CMK (cell line): ENCODE measurements at regions not wholly inside any gene's neighbourhood (a gene's known extent, or its start where the extent isn't known, plus 50 kb on each side); places are given as distances from the start of the nearest gene placed in this dataset.

Experiments
- DNase-seq: peaks from one replicate; pipeline ENCODE4 v3.0.0-alpha.2; 2010; ENCODE audit warnings: low read depth

DNA sequence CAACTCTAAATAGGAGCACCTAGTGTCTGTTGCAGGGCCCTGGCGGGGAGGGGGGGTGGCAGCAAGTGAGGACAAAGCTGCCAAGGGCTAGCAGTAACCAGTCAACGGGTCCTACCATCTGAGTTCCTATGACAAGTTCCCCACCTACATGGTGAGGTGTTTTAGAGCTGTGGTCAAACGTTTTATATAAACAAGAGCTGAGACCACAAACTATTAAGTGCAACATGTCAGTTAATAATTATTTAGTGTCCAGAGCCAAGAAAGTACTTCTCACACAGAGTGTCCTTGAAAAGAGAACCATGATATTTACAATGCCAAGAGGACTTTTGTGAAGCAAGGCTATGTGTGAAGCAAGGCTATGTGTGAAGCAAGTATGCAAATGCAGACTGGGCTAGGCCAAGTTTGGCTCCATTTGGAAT is 434.7 kb downstream of the TNS3 start:
- no peak for DNase-seq

DNA sequence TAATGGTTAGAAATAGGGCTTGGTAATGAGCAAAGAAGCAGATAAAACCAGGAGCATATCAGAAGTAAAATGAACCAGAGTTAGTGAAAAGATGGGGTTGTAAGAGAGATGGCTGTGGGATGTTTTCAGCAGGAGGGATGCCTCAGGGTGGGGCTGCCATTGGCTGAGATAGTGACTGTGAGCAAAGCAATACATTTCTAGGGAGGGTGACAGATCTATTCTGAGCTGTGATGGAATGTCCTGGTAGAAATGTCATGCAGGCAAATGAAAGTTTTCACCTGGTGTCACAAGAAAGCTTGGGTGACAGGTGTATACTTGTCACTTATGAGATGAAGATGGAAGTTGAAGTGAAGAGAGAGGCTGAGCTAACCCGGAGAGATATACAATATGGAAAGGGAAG is 435.9 kb downstream of the TNS3 start:
- DNase-seq: no peak

DNA sequence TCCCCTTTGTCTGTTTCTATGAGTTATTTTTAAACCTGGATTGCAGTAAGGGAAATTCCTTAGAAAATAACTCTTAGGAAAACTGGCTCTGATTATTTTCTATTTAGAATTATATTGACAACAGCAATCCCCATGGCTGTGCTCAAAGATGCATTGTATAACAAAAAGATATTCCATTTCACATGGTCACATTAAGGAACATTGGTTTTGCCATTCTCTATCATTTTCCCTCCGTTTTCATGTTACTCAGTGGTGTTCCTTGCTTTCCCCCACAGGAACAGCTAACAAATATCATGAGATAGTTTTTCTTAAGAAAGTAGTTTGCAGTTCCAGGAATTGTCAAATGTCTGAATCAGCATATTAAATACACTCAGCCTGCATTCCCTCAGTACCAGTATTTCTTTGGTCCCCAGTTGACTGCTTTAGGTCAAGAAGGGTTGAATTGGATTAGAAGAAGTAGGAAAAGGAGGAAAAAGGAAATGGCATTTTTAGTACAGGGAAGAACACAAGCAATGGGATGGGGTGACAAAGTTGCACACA is 436.7 kb downstream of the TNS3 start:
- no peak for DNase-seq

DNA sequence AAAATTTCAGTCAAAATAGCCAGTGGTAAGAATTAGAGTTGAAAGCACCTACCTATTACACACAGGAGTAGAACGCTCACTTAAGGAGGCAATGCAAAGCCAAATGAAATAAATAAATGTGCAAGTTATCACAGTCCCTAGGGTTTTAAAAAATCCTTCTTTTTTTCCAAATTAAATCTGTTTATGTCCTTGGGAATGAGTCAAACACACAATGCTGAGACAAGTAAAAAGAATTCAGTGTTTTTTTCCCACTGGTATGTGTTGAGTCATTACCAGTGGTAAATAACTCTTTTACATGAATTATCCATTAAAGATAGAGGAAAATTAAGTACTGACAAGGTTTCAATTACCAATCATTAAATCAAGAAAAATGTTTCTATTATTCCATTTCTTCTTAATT is 438.6 kb downstream of the TNS3 start:
- no peak for DNase-seq

DNA sequence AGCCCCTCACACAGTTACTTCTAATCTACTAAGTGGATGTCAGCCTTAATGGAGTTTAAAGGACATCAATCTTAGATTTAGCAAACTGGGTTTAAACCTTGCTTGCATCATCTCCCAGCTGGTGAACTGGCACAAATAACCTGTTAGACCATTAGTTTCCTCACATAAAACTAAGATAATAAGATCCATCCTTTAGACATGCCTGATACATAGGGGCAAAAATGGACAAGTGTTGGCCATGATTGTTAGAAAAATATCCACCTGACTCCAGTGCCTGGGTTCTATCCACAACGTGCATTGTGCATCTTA is 439.1 kb downstream of the TNS3 start:
- no peak for DNase-seq

DNA sequence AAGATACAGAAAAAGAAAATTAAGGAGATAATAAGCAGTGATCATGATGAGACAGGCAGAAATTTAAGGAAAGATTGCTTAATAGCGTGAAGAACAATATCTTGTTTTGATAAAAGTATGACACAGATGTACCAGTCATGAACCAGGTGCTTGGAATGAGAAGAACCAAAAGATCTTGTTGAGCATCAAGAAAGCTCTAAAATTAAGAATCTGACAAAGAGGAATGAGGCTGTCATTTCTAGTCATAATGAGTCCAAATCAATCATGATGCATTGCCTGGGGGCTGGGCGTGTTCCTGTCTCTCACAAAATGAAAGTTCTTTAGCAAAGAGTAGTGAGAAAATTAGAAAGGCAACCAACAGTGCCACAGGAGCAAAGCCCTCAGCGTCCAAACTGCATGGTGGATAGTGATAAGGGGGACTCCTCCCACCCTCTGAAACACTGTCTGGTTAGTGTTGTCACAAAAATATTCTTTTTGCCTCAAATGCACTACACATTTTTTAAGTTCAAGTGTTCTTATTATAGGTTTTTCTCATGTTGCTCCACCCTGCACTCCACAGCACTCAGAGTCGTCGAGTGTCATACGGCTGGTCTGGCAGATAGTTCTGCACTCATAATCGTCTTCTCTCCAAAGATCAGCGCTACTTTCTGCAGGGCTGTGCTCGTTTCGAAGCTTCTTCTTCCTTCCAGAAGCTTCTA is 439.6 kb downstream of the TNS3 start:
- DNase-seq: no peak

DNA sequence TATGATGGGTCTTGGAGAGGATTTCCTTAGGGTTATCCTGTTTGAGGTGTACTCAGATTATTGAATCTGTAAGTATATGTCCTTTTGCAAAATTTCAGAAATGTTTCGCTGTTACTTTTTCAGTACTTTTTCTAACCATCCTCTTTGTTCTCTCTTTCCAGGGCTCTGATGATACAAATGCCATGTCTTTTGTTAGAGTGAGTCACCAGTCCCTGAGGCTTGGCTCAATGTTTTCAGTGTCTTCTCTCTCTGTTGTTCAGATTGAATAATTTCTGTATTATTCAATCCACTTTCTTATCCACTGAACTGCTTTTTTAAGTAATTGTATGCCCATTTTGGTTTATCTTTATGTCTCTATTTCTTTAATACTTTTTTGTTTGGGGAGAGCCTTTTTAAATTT is 449.4 kb downstream of the TNS3 start:
- no peak for DNase-seq

DNA sequence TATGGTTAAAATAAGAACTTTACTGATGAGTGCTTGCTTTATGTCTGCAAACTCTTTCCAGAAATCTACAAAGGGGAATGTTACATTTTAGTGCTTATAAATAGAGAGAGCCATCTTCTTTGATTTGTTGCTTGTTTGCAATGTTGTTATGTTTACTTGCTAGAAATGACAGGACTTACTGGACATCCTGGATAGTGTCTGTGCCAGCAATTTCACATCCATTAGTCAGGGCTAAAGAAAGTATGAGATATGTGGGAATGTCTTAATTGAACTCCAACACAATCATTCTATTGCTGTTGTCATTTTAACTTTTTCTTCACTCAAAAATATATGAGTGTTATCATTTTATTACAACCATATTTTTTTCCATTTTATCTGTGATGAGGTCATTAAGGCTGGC is 453.2 kb downstream of the TNS3 start:
- no peak for DNase-seq

DNA sequence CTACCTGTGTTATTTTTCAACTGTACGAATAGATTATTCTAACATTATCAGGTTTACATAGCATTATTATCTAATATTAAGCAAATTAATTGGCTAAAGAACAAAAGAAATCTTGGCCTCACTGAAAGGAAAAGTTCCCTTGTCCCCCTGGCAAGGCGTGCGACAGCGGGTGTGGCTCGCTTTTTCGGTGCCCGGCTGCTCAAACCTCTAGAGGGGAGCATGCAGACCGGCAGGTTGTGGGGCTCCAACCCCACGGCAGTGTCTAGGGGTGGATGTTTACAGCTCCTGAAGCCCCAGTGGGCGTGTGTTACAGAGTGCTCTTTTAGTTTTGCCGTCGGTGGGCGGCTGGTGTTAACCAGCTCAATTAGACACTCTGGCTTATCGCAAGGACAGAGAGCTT is 456.4 kb downstream of the TNS3 start:
- DNase-seq: no peak

DNA sequence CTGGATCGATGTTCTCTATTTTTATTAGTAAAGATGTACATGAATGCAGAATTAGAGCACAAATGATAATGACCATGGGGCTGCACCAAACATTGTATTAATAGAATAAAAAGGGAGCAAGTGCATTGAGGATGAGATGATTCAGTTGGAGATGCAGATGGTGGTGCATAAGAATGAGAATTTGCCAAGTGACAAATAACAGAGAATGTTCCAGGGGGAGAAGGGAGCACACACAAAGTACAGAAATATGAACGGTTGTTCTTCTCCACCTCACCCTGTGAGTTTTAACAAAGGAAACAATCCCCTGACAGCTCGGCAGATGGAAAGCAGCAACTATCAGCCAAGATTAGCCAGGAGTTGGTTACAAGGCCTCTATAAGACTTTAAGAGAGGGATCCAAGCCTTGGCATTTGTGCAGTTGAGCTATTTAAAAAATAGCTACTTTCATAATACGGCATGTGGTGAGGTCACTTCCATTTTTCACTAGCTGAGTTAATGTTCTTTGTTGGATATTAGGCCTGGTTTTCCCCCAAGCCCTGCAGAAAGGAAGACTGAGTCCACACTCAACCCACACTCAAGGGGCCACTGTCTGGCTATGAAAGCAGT is 462.5 kb downstream of the TNS3 start:
- no peak for DNase-seq

DNA sequence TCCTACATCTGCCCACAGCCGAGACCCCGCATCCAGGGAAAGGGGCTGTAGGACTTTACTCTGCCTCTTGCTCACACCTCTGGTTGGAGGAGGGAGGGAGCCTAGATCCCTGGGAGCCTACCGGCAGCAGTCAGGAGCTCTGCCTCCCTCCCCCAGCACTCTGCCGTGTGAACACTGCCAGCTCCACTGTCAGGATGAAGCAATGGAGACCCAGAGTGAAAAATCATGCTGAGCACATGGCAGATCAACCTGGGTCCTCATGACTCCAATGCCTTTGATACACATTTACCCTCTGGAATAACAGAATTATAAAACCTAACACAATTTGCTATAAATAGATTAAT is 477.7 kb downstream of the TNS3 start:
- no peak for DNase-seq

DNA sequence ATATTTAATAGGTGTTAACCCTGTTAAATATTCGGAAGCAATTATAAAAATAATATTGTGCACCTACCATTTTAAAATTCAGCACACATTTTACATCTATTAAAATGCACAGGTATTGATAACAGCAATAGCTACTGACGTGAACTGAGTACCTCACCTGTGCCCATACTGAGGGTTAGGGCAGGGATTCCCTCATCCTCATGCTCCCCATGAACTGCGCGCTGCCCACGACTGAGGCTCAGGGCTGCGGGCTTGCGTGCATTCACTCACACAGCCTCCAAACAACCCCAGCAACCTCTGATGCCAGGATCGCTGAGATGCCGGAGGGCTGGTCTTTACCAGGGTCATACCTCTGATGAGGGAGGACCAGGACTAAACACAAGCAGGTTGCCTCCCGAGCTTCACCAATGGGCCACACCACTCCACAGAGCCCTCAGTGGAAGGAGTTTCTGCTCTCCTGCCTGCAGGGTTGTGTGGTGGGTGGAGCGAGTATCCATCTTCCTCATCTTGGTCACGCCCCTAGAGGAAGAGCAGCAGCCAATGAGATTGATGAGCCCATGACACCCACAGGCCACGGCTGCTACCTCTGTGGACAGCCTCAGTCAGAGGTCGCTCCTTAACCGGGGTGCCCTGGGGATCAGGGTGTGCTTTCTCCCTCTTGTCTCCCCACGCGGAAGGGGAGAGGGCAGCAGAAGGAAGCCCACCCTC is 478.3 kb downstream of the TNS3 start:
- DNase-seq: no peak

DNA sequence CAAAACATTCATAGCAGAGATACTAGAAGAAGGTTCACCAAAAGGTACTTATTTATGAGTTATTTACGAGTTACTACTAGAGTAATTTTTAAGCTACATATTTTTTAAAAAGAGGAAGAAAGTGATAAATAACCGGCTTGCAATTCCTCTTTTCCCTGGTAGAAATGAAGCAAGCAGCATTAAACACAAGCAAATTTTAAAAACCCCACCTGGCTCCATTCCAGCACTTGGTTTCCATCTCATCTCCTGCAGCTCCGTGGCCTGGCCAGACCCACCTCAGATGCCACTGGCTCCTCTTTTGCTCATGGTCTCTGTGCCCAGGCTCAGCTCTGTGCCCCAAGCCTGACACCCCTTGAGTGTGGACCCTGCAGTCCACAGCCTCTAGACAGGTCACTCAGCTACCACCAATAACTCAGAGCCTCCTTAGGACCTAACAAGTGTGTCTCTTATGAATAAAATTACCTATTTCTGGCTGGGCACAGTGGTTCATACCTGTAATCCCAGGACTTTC is 479.5 kb downstream of the TNS3 start:
- no peak for DNase-seq

DNA sequence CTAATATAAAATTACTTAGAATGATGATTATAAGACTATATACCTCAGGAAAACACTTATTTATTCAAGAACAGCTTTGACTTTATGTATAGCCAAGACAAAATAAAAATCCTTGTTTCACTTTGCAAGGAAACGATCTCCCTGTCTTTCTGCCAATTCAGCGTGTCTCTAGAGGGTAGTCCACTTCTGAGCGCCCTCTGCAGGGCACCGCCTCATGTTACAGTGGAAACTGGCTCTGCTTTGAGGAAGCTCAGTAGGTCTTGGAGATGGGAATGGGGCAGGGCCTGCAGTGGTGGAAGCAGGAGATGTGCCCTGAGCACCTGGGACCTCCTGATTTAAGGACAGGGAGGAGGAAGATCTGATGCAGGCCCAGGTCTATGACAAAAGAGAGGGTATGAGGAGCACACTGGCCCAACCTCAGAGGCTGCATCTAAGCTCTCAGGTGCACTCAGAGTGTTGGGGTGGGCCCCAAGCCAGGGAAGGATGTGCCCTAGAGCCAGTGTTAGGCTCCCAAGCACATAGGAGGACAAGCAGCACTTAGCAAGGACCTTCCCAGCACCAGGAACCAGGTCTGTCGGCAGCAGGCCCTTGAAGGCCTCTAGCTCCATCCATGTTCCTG is 481.0 kb downstream of the TNS3 start:
- DNase-seq: no peak

DNA sequence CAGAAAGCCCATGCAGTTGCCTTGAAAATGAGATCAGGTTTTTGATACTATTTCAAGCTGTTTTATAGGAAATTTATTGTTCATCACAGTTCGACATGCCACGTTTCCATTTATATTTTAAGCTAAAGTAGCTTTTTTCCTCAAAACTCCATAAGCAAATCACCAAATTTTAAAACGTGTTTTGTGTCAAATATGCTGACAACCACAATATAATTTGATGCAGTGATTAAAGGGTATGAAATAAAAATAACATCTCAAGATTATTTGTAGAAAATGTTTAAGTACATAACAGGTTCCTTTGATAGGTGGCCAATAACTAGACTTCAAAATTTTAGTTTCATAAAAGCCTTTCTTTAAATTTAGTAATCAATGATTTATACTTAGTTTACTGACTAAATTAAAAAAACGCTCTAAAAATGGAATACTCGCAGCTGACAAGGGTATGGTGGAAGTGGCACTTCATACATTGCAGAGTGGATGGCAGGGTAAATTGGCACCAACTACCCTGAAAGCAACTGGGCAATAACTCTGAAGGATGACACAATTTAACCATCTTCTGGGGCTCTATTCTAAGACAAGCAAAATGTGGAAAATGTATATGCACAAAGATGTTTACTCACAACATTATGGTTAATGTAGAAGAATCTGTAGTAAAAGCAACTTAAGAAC is 481.6 kb downstream of the TNS3 start:
- no peak for DNase-seq

DNA sequence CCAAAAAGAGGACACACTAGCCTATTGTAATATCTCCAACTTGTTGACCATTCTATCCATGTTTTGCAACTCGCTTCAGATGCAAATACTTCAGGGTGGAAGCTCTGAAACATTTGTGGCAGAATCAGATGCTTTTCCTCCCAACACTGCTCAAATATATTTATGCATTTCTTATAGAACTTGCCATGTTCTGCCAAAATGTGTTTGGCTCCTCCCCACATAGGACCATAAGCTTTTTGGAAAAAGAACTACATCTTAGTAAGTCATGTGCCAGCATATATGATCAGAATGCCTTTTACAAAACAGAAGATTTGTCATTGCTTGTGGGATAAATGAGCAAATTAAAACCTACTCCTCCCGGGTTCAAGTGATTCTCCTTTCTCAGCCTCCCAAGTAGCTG is 484.5 kb downstream of the TNS3 start:
- no peak for DNase-seq

DNA sequence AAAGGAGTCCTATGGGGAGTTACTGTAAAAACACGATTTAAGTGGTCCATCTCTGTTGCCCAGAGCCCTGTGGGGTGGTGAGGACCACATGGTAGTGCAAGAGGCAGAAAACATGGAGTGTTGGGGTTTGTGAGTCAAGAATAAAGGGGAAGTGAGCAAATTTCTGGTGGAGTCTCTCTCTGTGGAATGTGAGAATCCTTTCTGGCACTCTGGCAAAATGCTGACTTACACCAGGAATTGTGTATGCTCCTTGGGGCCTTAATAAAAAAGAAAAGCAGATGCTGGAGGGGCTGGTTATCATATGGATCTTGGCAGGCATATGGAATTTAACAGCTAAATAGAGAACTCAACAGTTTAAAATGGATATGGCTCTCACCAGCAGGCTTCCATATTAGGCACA is 486.0 kb downstream of the TNS3 start:
- no peak for DNase-seq

DNA sequence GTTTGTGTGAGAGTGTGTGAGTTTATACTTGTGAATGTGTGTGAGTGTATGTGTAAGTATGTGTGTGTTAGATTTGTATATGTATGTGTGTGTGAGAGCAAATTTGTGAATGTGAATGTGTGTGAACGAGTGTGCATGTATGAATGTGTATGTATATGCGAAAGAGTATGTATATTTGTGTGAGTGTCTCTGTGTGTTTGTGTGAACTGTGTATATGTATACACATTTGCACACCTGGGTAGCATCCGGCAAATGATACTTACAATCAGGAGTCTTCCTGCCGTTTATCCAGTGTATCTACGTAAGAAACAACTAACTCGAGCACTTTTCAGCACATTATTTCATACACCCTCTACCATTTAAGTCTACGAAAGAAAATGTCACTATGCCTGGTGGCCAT is 487.4 kb downstream of the TNS3 start:
- no peak for DNase-seq

DNA sequence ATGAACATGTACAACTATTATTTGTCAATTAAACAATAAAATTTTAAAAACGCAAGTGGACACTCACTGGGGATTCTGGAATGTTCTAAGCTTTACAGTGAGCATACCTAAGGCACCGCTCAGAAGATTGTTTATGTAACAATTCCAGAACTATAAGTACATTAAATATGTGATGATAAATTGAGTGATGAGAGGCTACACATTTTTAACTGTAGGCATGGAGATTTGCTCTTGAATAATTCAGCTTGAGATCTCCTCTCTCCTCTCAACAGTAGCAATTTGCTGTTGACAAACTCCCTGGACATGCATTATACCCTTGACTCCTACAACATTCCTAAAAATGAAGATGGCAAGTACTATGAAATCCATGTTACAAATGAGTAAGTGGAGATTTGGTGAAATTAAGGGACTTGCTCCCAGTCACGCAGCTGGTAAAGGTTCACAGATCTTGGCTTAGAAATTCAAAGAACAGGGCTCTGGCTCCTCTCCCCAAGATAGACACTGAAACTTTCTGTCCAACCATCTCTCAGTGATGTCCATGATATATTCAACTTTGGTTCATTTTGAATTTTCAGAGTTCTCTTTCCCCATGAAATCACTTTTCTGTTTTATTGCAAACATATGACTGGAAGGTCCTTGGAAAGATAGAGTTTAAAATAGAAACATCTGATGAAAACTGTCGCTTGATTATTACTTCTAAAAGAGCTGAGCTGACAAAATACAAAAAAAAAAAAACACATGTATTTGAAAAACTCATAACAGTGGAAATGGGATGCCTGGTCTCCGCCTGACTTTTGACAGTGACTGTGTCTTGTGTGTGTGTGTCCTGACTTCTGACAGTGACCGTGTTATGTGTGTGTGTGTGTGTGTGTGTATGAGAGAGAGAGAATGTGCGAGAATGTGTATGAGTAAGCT is 488.3 kb downstream of the TNS3 start:
- DNase-seq: no peak

DNA sequence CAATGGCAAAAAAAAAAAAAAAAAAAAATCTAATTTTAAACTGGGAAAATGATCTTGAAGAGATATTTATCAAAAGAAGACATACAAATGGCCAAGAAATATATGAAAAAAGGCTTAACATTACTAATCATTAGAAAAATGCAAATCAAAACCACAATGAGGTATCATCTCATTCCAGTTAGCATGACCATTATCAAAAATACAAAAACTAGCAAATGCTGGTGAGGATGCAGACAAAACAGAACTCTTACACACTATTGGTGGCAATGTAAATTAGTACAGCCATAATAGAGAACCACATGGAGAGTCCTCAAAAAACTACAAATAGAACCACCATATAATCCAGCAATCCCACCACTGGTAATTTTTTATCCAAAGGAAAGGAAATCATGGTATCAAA is 489.6 kb downstream of the TNS3 start:
- DNase-seq: no peak

DNA sequence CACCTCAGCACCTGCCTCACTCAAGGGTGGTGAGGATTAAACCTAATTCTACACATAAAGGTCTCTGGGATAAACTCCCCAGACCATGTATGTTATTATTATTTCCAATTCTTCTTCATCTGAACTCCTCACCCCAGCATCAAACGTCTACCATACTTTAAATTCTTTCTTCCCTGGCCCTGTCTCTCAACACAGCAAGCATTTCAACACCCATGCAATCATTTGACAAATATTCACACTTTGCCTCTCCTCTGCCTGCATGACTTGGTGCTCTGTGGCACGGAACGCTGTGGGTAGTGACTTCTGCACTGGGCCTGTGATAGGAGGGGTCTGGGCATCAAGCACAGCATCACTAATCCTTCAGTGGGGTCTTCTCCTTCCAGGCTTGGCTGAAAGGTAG is 490.8 kb downstream of the TNS3 start:
- no peak for DNase-seq
